Mesothelial cell of epicardium (in vitro differentiated cells): ENCODE measurements at regions not wholly inside any gene's neighbourhood (a gene's known extent, or its start where the extent isn't known, plus 50 kb on each side); places are given as distances from the start of the nearest gene placed in this dataset.

Experiments used
- DNase-seq, 2 experiments: peaks; one replicate each; pipeline ENCODE4 v3.0.0; 2021; ENCODE audit warnings: low spot score in 2 of 2; ENCODE audit not compliant: unreplicated experiment in 2 of 2
- H3K27ac Mint-ChIP-seq: 2 replicates; pipeline ENCODE4 v1.8.0; 2021; ENCODE audit warnings: mixed read lengths
- H3K27me3 Mint-ChIP-seq: 2 replicates; pipeline ENCODE4 v1.8.0; 2021; ENCODE audit warnings: low read depth, mixed read lengths
- H3K36me3 Mint-ChIP-seq: 2 replicates; pipeline ENCODE4 v1.8.0; 2021; ENCODE audit warnings: mixed read lengths
- H3K4me1 Mint-ChIP-seq: 2 replicates; pipeline ENCODE4 v1.8.0; 2021; ENCODE audit warnings: mixed read lengths
- H3K4me3 Mint-ChIP-seq: 2 replicates; pipeline ENCODE4 v1.8.0; 2021; ENCODE audit warnings: mild to moderate bottlenecking, moderate library complexity, mixed read lengths
- H3K9me3 Mint-ChIP-seq: 2 replicates; pipeline ENCODE4 v1.8.0; 2021; ENCODE audit warnings: mixed read lengths
- TF ChIP-seq, protein P1 (sequence below): fragments of 200-600 bp; sonication (generic); IDR thresholded peaks from one replicate; pipeline ENCODE4 v1.5.0; 2021; ENCODE audit warnings: antibody characterized with exemption; ENCODE audit not compliant: unreplicated experiment

DNA sequence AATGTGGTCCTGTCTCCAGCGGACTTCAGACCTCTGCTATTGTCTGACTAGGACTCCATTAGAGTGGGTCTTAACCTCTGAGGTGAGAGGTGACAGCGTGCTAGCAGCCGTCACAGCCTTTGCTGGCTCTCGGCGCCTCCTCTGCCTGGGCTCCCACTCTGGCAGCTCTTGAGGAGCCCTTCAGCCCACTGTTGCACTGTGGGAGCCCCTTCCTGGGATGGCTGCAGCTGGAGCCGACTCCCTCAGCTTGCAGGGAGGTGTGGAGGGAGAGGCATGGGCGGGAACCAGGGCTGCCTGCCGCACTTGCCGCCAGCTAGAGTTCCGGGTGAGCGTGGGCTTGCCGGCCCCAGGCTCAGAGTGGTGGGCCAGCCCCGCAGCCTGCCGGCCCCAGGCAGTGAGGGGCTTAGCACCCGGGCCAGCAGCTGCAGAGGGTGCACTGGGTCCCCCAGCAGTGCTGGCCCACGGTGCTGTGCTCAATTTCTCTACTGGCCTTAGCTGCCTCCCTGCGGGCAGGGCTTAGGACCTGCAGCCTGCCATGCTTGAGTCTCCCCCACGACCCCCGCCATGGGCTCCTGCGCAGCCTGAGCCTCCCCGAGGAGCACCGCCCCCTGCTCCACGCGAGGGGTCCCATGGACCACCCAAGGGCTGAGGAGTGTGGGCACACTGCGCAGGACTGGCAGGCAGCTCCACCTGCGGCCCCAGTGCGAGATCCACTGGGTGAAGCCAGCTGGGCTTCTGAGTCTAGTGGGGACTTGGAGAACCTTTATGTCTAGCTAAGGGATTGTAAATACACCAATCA is 163.4 kb upstream of the ITM2A start:
- no peaks in the 10 kb centered on the region for H3K4me1 Mint-ChIP-seq
- no peak for DNase-seq
- no peaks in the 10 kb centered on the region for H3K36me3 Mint-ChIP-seq
- no peak overlapping the region for H3K4me3 Mint-ChIP-seq
- H3K27ac Mint-ChIP-seq = no peak overlapping the region
- TF ChIP-seq, protein P1, sequence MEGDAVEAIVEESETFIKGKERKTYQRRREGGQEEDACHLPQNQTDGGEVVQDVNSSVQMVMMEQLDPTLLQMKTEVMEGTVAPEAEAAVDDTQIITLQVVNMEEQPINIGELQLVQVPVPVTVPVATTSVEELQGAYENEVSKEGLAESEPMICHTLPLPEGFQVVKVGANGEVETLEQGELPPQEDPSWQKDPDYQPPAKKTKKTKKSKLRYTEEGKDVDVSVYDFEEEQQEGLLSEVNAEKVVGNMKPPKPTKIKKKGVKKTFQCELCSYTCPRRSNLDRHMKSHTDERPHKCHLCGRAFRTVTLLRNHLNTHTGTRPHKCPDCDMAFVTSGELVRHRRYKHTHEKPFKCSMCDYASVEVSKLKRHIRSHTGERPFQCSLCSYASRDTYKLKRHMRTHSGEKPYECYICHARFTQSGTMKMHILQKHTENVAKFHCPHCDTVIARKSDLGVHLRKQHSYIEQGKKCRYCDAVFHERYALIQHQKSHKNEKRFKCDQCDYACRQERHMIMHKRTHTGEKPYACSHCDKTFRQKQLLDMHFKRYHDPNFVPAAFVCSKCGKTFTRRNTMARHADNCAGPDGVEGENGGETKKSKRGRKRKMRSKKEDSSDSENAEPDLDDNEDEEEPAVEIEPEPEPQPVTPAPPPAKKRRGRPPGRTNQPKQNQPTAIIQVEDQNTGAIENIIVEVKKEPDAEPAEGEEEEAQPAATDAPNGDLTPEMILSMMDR = no peak
- H3K9me3 Mint-ChIP-seq = peaks cover 58% of the 10 kb centered on the region
- no peaks in the 10 kb centered on the region for H3K27me3 Mint-ChIP-seq

DNA sequence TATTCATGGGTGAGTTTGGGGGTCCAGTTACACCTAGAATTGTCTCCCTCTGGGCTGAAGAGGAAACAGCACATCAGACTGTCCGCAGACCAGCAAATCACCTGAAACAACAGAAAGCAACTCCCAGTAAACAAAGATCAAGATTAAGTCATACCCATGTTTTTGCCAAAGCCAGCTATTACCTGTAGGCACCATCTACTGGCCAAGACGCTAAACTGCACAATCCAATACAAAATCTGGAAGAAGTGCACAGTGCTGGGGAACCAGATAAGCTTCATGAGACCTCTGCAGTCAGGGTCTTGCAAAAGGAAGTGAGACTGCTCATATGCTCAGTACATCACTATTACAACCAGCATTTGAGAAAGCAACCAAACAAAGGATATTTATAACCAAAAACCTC is 157.5 kb upstream of the ITM2A start:
- Mint-ChIP-seq H3K4me1 (no peaks in the 10 kb centered on the region), H3K27ac (no peak overlapping the region), H3K36me3 (no peaks in the 10 kb centered on the region), H3K4me3 (no peak overlapping the region), H3K9me3 (peaks cover 79% of the 10 kb centered on the region), H3K27me3 (no peaks in the 10 kb centered on the region)
- TF ChIP-seq, protein P1 = no peak
- DNase-seq = no peak

GRCh38 chrX:79515529-79515928 is 148.4 kb upstream of the ITM2A start:
- Mint-ChIP-seq H3K27ac (no peak overlapping the region), H3K4me3 (no peak overlapping the region), H3K27me3 (no peaks in the 10 kb centered on the region), H3K9me3 (peaks cover 54% of the 10 kb centered on the region), H3K4me1 (no peaks in the 10 kb centered on the region), H3K36me3 (no peaks in the 10 kb centered on the region)
- TF ChIP-seq, protein P1 = no peak
- no peak for DNase-seq

DNA sequence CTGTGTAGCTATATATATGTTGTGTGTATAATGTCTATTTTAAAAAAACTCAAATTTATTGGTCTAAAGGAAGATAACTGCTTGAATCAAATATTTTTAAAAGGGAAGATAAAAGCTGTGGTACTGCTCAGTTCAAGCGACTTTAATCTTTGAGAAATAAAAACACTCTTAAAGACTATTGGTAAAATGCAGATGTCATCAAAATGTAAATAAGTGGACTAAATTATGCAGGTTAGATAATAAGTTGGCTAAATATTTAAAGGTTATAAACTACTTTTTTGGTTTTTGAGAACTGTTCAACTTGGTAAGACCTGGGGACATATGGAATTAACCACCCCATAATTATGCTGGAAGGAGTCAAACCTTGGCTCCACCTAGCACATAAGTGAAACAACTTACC is 144.7 kb upstream of the ITM2A start:
- peaks cover 43% of the 10 kb centered on the region for H3K9me3 Mint-ChIP-seq
- no peak for DNase-seq
- H3K27ac Mint-ChIP-seq = no peak overlapping the region
- no peaks in the 10 kb centered on the region for H3K27me3 Mint-ChIP-seq
- no peaks in the 10 kb centered on the region for H3K4me1 Mint-ChIP-seq
- H3K36me3 Mint-ChIP-seq = no peaks in the 10 kb centered on the region
- no peak overlapping the region for H3K4me3 Mint-ChIP-seq
- TF ChIP-seq, protein P1 = no peak

DNA sequence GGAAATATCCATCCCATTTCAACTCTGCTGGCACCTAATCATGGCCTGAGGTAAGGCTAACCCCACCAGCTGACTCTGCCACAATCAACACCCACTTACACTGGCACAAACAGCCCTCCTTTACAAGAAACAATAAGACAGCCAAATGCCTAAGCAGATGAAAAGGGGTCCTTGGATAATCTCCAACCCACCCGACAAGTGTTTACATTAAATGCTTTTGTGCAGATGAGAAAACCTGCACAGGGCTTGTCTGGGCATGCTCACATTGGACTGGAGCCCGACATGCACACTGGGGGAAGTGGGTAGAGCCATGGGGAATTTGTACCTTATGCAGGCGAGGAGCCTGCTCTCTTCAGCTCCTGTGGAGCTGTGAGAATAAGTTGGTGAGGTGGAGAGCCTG is 138.9 kb upstream of the ITM2A start:
- Mint-ChIP-seq H3K36me3 (no peaks in the 10 kb centered on the region), H3K27ac (no peak overlapping the region), H3K4me3 (no peak overlapping the region), H3K4me1 (no peaks in the 10 kb centered on the region), H3K27me3 (no peaks in the 10 kb centered on the region), H3K9me3 (peaks cover 57% of the 10 kb centered on the region)
- DNase-seq = no peak
- TF ChIP-seq, protein P1 = no peak

GRCh38 chrX:79482686-79483085 is 115.6 kb upstream of the ITM2A start:
- H3K27me3 Mint-ChIP-seq = no peaks in the 10 kb centered on the region
- no peaks in the 10 kb centered on the region for H3K4me1 Mint-ChIP-seq
- H3K36me3 Mint-ChIP-seq = no peaks in the 10 kb centered on the region
- H3K27ac Mint-ChIP-seq = no peak overlapping the region
- DNase-seq = no peak
- peaks cover 56% of the 10 kb centered on the region for H3K9me3 Mint-ChIP-seq
- TF ChIP-seq, protein P1 = no peak
- H3K4me3 Mint-ChIP-seq = no peak overlapping the region
